ENCODE measurements at regions not wholly inside any gene's neighbourhood (a gene's known extent, or its start where the extent isn't known, plus 50 kb on each side); places are given as distances from the start of the nearest gene placed in this dataset.

- Mint-ChIP-seq H3K27me3 (ENCODE audit: low read depth) (peaks cover 95% of the 10 kb centered on the region), H3K36me3 (ENCODE audit: insufficient read depth in 1 of 3, low read depth in 3 of 3) (no peaks in the 10 kb centered on the region), H3K27ac (no peak overlapping the region), H3K4me3 (no peak overlapping the region), H3K9me3 (no peaks in the 10 kb centered on the region), H3K4me1 (no peaks in the 10 kb centered on the region)
- WGBS (ENCODE audit: extremely low coverage, insufficient read length, low lambda C conversion rate): no CpG with 5 or more reads among the region's 7 CpGs
- Histone ChIP-seq H3K4me2 (ENCODE audit: insufficient read depth, insufficient read length, low read length) (no peak overlapping the region), H3K9ac (ENCODE audit: extremely low read depth, insufficient read length, low read length) (no peak overlapping the region), H2AFZ (ENCODE audit: low read length) (no peak overlapping the region), H3K79me2 (ENCODE audit: insufficient read depth, low read length) (no peaks in the 10 kb centered on the region), H3K23me2 (ENCODE audit: insufficient read length, low read depth, low read length, poor library complexity, severe bottlenecking) (no peaks in the 10 kb centered on the region), H4K91ac (ENCODE audit: insufficient read length, low read depth, low read length) (no peak overlapping the region), H3K4ac (ENCODE audit: low read depth, low read length) (no peak overlapping the region), H4K20me1 (ENCODE audit: control insufficient read depth, insufficient read depth, insufficient read length) (no peaks in the 10 kb centered on the region), H3K4me1 (ENCODE audit: insufficient read depth, low read length) (no peaks in the 10 kb centered on the region), H2AK5ac (ENCODE audit: insufficient read length, low read length) (no peak overlapping the region), H3T11ph (ENCODE audit: low read length) (no peak overlapping the region), H2BK5ac (ENCODE audit: insufficient read length, low read length) (no peak overlapping the region), H2BK15ac (ENCODE audit: low read depth, low read length) (no peak overlapping the region), H3K9me3 (ENCODE audit: control insufficient read depth, low read depth, low read length) (no peaks in the 10 kb centered on the region), H3K27ac (ENCODE audit: insufficient read length, low read depth, low read length) (no peak overlapping the region), H4K8ac (replicated peaks; ENCODE audit: insufficient read length, low read depth, low read length) (no peak overlapping the region), H4K5ac (ENCODE audit: insufficient read length, low read depth, low read length) (no peak overlapping the region), H3K56ac (ENCODE audit: insufficient read length, low read depth, low read length) (no peak overlapping the region), H3K23ac (ENCODE audit: insufficient read length, low read depth, low read length) (no peak overlapping the region), H2BK12ac (ENCODE audit: insufficient read length, low read depth, low read length) (no peak overlapping the region), H3K18ac (ENCODE audit: insufficient read length, low read depth, low read length) (no peak overlapping the region), H3K14ac (ENCODE audit: insufficient read depth, low read length) (no peak overlapping the region), H2BK120ac (ENCODE audit: low read depth, low read length, poor library complexity, severe bottlenecking) (no peak overlapping the region), H3K27me3 (ENCODE audit: insufficient read depth, low read length) (peaks cover 2% of the 10 kb centered on the region; the same call in 1 of the 2 replicates), H3K79me1 (ENCODE audit: insufficient read depth, low read depth, low read length, poor library complexity, severe bottlenecking) (no peaks in the 10 kb centered on the region), H2BK20ac (ENCODE audit: low read depth, low read length, poor library complexity, severe bottlenecking) (no peak overlapping the region)
- TF ChIP-seq CTCF (conservative IDR thresholded peaks at IDR 0.05): no peak
- DNase-seq: no peak
These were observed 115.6 kb downstream of the GGTLC2 start for GRCh38 chr22:22759889-22760546.
